ENCODE measurements at regions not wholly inside any gene's neighbourhood (a gene's known extent, or its start where the extent isn't known, plus 50 kb on each side); places are given as distances from the start of the nearest gene placed in this dataset.

- TF ChIP-seq GATA2 (IDR thresholded peaks at IDR 0.05; ENCODE audit: low read depth, low read length), result no peak
- no peak for TF ChIP-seq GATA3 (IDR thresholded peaks at IDR 0.05; ENCODE audit: low read depth, low read length)
These were observed 215.9 kb upstream of the HDAC4 start for GRCh38 chr2:239616729-239617128.

All from SH-SY5Y (cell line).